Progenitor cell of endocrine pancreas (in vitro differentiated cells): ENCODE measurements at regions not wholly inside any gene's neighbourhood (a gene's known extent, or its start where the extent isn't known, plus 50 kb on each side); places are given as distances from the start of the nearest gene placed in this dataset.

Experiments used
- DNase-seq: peaks from one replicate; pipeline ENCODE4 v3.0.0; 2021; ENCODE audit warnings: low spot score; ENCODE audit not compliant: unreplicated experiment
- H3K27ac Mint-ChIP-seq: 2 replicates; pipeline ENCODE4 v1.8.0; 2021; ENCODE audit warnings: mild to moderate bottlenecking, moderate library complexity, mixed read lengths
- H3K27me3 Mint-ChIP-seq: 2 replicates; pipeline ENCODE4 v1.8.0; 2021; ENCODE audit warnings: mixed read lengths
- H3K36me3 Mint-ChIP-seq: 2 replicates; pipeline ENCODE4 v1.8.0; 2022; ENCODE audit warnings: mixed read lengths; ENCODE audit not compliant: insufficient read depth
- H3K4me1 Mint-ChIP-seq: 2 replicates; pipeline ENCODE4 v1.8.0; 2021; ENCODE audit warnings: low read depth, mixed read lengths
- H3K4me3 Mint-ChIP-seq: 2 replicates; pipeline ENCODE4 v1.8.0; 2021; ENCODE audit warnings: low read depth, mild to moderate bottlenecking, moderate library complexity, mixed read lengths
- H3K9me3 Mint-ChIP-seq: 2 replicates; pipeline ENCODE4 v1.8.0; 2021; ENCODE audit warnings: low read depth, mixed read lengths
- TF ChIP-seq, protein P1 (sequence below): fragments of 200-600 bp; sonication (generic); IDR thresholded peaks from one replicate; pipeline ENCODE4 v1.5.0; 2021; ENCODE audit warnings: antibody characterized with exemption, mild to moderate bottlenecking; ENCODE audit not compliant: unreplicated experiment

DNA sequence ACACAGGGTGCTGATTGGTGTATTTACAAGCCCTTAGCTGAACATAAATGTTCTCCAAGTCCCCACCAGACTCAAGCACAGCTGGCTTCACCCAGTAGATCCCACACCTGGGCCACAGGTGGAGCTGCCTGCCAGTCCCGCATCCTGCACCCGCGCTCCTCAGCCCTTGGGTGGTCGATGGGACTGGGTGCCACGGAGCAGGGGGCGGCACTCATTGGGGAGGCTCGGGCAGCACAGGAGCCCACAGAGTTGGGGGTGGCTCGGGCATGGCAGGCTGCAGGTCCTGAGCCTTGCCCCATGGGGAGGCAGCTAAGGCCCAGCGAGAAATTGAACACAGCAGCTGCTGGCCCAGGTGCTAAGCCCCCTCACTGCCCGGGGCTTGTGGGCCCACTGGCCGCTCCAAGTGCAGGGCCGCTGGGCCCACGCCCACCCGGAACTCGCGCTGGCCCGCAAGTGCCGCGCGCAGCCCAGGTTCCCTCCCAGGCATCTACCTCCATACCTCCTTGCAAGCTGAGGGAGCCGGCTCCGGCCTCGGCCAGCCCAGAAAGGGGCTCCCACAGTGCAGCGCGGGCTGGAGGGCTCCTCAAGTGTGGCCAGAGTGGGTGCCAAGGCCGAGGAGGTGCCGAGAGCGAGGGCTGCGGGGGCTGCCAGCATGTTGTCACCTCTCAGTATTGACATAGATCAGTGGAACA is 442.7 kb downstream of the OCA2 start:
- Mint-ChIP-seq H3K27me3 (no peaks in the 10 kb centered on the region), H3K27ac (no peak overlapping the region), H3K4me1 (peaks cover 5% of the 10 kb centered on the region), H3K36me3 (peaks cover 2% of the 10 kb centered on the region), H3K9me3 (peaks cover 8% of the 10 kb centered on the region), H3K4me3 (no peak overlapping the region)
- DNase-seq = no peak
- TF ChIP-seq, protein P1, sequence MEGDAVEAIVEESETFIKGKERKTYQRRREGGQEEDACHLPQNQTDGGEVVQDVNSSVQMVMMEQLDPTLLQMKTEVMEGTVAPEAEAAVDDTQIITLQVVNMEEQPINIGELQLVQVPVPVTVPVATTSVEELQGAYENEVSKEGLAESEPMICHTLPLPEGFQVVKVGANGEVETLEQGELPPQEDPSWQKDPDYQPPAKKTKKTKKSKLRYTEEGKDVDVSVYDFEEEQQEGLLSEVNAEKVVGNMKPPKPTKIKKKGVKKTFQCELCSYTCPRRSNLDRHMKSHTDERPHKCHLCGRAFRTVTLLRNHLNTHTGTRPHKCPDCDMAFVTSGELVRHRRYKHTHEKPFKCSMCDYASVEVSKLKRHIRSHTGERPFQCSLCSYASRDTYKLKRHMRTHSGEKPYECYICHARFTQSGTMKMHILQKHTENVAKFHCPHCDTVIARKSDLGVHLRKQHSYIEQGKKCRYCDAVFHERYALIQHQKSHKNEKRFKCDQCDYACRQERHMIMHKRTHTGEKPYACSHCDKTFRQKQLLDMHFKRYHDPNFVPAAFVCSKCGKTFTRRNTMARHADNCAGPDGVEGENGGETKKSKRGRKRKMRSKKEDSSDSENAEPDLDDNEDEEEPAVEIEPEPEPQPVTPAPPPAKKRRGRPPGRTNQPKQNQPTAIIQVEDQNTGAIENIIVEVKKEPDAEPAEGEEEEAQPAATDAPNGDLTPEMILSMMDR = no peak

DNA sequence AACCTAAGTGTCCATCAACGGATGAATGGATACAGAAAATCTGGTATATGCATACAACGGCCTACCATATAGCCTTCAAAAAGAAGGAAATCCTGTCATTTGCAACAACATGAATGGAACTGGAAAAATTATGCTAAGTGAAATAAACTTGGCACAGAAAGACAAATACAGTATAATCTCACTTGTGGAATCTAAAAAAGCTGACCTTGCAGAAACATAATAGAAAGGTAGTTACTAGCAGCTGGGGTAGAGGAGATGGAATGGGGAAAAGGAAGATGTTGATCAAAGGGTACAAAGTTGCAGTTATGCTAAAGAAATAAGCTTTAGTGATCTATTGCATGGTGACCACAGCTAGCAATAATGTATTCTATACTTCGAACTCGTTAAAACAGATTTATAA is 444.1 kb downstream of the OCA2 start:
- H3K27ac Mint-ChIP-seq = no peak overlapping the region
- DNase-seq = no peak
- no peak overlapping the region for H3K4me3 Mint-ChIP-seq
- H3K27me3 Mint-ChIP-seq = no peaks in the 10 kb centered on the region
- H3K9me3 Mint-ChIP-seq = peaks cover 9% of the 10 kb centered on the region
- peaks cover 5% of the 10 kb centered on the region for H3K4me1 Mint-ChIP-seq
- TF ChIP-seq, protein P1 = no peak
- H3K36me3 Mint-ChIP-seq = no peaks in the 10 kb centered on the region

DNA sequence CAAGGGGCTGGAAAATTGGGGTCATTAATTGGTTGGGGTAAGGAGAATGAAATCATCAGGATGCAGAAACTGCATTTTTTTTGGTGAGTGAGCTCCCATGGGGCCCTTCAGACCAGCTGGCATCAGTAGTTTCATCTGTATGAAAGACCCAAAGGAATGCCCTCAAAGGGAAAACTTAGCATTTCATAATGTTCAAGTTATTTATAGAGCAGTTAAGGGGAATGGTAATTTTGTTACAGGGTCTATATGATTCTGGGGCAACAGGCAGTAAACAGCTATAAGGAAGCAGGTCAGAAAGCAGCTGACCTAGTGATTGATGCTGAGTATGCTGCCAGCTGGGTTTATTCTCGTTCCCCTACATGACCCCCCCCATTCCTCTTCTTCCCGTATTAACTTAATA is 448.9 kb downstream of the OCA2 start:
- Mint-ChIP-seq H3K4me1 (no peaks in the 10 kb centered on the region), H3K4me3 (no peak overlapping the region), H3K27me3 (no peaks in the 10 kb centered on the region), H3K36me3 (no peaks in the 10 kb centered on the region), H3K27ac (no peak overlapping the region), H3K9me3 (peaks cover 4% of the 10 kb centered on the region)
- TF ChIP-seq, protein P1 = no peak
- DNase-seq = no peak

GRCh38 chr15:27648359-27648758 is 450.8 kb downstream of the OCA2 start:
- Mint-ChIP-seq H3K27me3 (no peaks in the 10 kb centered on the region), H3K27ac (no peak overlapping the region), H3K9me3 (peaks cover 12% of the 10 kb centered on the region), H3K4me3 (no peak overlapping the region), H3K36me3 (no peaks in the 10 kb centered on the region), H3K4me1 (no peaks in the 10 kb centered on the region)
- no peak for DNase-seq
- TF ChIP-seq, protein P1 = no peak

- no peak for DNase-seq
- H3K36me3 Mint-ChIP-seq = no peaks in the 10 kb centered on the region
- no peak overlapping the region for H3K27ac Mint-ChIP-seq
These were observed 452.6 kb downstream of the OCA2 start for GRCh38 chr15:27646531-27646930.

More at GRCh38 chr15:27646531-27646930, 452.6 kb downstream of the OCA2 start:
- peaks cover 18% of the 10 kb centered on the region for H3K9me3 Mint-ChIP-seq
- H3K27me3 Mint-ChIP-seq = no peaks in the 10 kb centered on the region
- TF ChIP-seq, protein P1 = no peak
- no peak overlapping the region for H3K4me3 Mint-ChIP-seq
- no peaks in the 10 kb centered on the region for H3K4me1 Mint-ChIP-seq
